ENCODE measurements at regions not wholly inside any gene's neighbourhood (a gene's known extent, or its start where the extent isn't known, plus 50 kb on each side); places are given as distances from the start of the nearest gene placed in this dataset.

GRCh38 chr12:46944088-46944487, 118.3 kb upstream of the SLC38A4 start:
- 16% methylated on average over 2 of the region's 2 CpGs for WGBS (ENCODE audit: missing lambda C conversion rate)
- TF ChIP-seq HES2 (IDR thresholded peaks at IDR 0.05) (no peak), HDAC2 (IDR thresholded peaks at IDR 0.05) (no peak), EP300 (IDR thresholded peaks at IDR 0.05) (no peak), ZSCAN20 (CRISPR knock-in tag; IDR thresholded peaks at IDR 0.05) (no peak), RAD21 (conservative IDR thresholded peaks at IDR 0.05 in 1 of 2, IDR thresholded peaks at IDR 0.05 in 1 of 2) (peak in 1 of 2 experiments; percentile 30; a peak in 2 of 5 replicates), RARB (CRISPR knock-in tag; IDR thresholded peaks at IDR 0.05) (no peak), MAX (IDR thresholded peaks at IDR 0.05) (peak; percentile 75), TP53 (CRISPR knock-in tag; IDR thresholded peaks at IDR 0.05) (no peak), CTCF (IDR thresholded peaks at IDR 0.05) (no peak), RFX5 (IDR thresholded peaks at IDR 0.05) (no peak), CHD4 (IDR thresholded peaks at IDR 0.05; ENCODE audit: borderline replicate concordance) (no peak), BCL3 (IDR thresholded peaks at IDR 0.05) (no peak), RCOR1 (IDR thresholded peaks at IDR 0.05; ENCODE audit: low read depth, low read length) (no peak), FOXS1 (CRISPR knock-in tag; IDR thresholded peaks at IDR 0.05) (no peak), BHLHE40 (IDR thresholded peaks at IDR 0.05; ENCODE audit: low read depth, low read length) (0 out of 2 replicates have a peak, but pooled peaks have one; percentile 4), PBX3 (IDR thresholded peaks at IDR 0.05) (no peak), NPAS2 (CRISPR knock-in tag; IDR thresholded peaks at IDR 0.05; ENCODE audit: borderline replicate concordance) (no peak), CEBPB (IDR thresholded peaks at IDR 0.05) (no peak), MAFK (IDR thresholded peaks at IDR 0.05; ENCODE audit: partially characterized antibody) (peak; percentile 92), SMC3 (IDR thresholded peaks at IDR 0.05) (0 out of 3 replicates have a peak, but pooled peaks have one; percentile 14), POLR2A (IDR thresholded peaks at IDR 0.05; ENCODE audit: low read length) (no peak), JUNB (IDR thresholded peaks at IDR 0.05) (no peak), REST (IDR thresholded peaks at IDR 0.05) (no peak), USF2 (IDR thresholded peaks at IDR 0.05) (peak; percentile 7; the same call in 1 of the 2 replicates), MAZ (IDR thresholded peaks at IDR 0.05; ENCODE audit: borderline replicate concordance, low read depth, low read length) (no peak), RNF2 (IDR thresholded peaks at IDR 0.05; ENCODE audit: borderline replicate concordance, low read depth) (no peak), ZFP36 (IDR thresholded peaks at IDR 0.05; ENCODE audit: borderline replicate concordance, partially characterized antibody) (no peak), EHMT2 (IDR thresholded peaks at IDR 0.05; ENCODE audit: low read depth) (no peak), HOXB5 (CRISPR knock-in tag; IDR thresholded peaks at IDR 0.05) (no peak), CHD2 (IDR thresholded peaks at IDR 0.05; ENCODE audit: low read length, partially characterized antibody) (no peak), FOSB (CRISPR knock-in tag; IDR thresholded peaks at IDR 0.05) (no peak), FOSL2 (IDR thresholded peaks at IDR 0.05) (no peak), FOSL2 (CRISPR knock-in tag; IDR thresholded peaks at IDR 0.05) (no peak)
- Histone ChIP-seq H3K4me1 (0 out of 3 replicates have a peak, but pooled peaks cover 6% of the 10 kb centered on the region), H3K9me3 (no peaks in the 10 kb centered on the region), H3K4me3 (no peak overlapping the region), H3K27ac (no peak overlapping the region), H3K4me2 (no peak overlapping the region)
- ChIA-PET POLR2A (no interaction called here), CTCF (interaction anchor here (0.6 to 4.4 kb wide), 5 partner anchors 10 to 873 kb away, joined by 3 to 20 read pairs (median 4); no protein-coding TSS in a partner anchor)
- peak; percentile 74 to 75 for ATAC-seq
- DNase-seq (ENCODE audit: low read depth in 1 of 2, low spot score in 1 of 2) = peak in 1 of 2 experiments; percentile 71
- FAIRE-seq = peak; percentile 96
